ENCODE measurements at regions not wholly inside any gene's neighbourhood (a gene's known extent, or its start where the extent isn't known, plus 50 kb on each side); places are given as distances from the start of the nearest gene placed in this dataset.

GRCh38 chr9:126151031-126151685 lies 175.5 kb upstream of the MVB12B start:
- Histone ChIP-seq H3K27me3 (replicated peaks; ENCODE audit: insufficient read depth, low read depth, low read length, poor library complexity) (peaks cover 37% of the 10 kb centered on the region), H3K36me3 (ENCODE audit: insufficient read depth, low read length, poor library complexity, severe bottlenecking) (no peaks in the 10 kb centered on the region), H3K4me3 (ENCODE audit: low read depth, low read length, poor library complexity, severe bottlenecking) (no peak overlapping the region), H3K4me1 (ENCODE audit: insufficient read depth, low read length, poor library complexity, severe bottlenecking) (peaks cover 14% of the 10 kb centered on the region), H3K9me3 (ENCODE audit: low read depth, low read length, poor library complexity, severe bottlenecking) (no peaks in the 10 kb centered on the region), H3K27ac (ENCODE audit: low read depth, low read length, poor library complexity, severe bottlenecking) (no peak overlapping the region)
- DNase-seq (ENCODE audit: low spot score), result peak; percentile 67
- POLR2A ChIA-PET (ENCODE audit: low non-redundant PET), result interaction anchor here (0.9 kb wide), 1 partner anchor 41 kb away, joined by 4 read pairs; no protein-coding TSS in a partner anchor
- CTCF ChIA-PET, result no interaction called here
- BruUV-seq (replicated peaks), result no TSS peak
- intact Hi-C loops (cut with micrococcal nuclease; ENCODE audit: unreplicated experiment), result no loop called here
- no peak for TF ChIP-seq CTCF (conservative IDR thresholded peaks at IDR 0.05; ENCODE audit: low read depth, low read length)
- no peak for TF ChIP-seq EZH2 (IDR thresholded peaks at IDR 0.05; ENCODE audit: borderline replicate concordance, low read depth, low read length, poor library complexity, severe bottlenecking)

GRCh38 chr9:126151686-126152134 lies 174.9 kb upstream of the MVB12B start:
- POLR2A ChIA-PET (ENCODE audit: low non-redundant PET), result interaction anchor here (0.9 kb wide), 1 partner anchor 41 kb away, joined by 4 read pairs; no protein-coding TSS in a partner anchor
- peak; percentile 32 for DNase-seq (ENCODE audit: low spot score)
- intact Hi-C loops (cut with micrococcal nuclease; ENCODE audit: unreplicated experiment), result no loop called here
- Histone ChIP-seq H3K4me1 (ENCODE audit: insufficient read depth, low read length, poor library complexity, severe bottlenecking) (peaks cover 14% of the 10 kb centered on the region), H3K27ac (ENCODE audit: low read depth, low read length, poor library complexity, severe bottlenecking) (no peak overlapping the region), H3K4me3 (ENCODE audit: low read depth, low read length, poor library complexity, severe bottlenecking) (no peak overlapping the region), H3K36me3 (ENCODE audit: insufficient read depth, low read length, poor library complexity, severe bottlenecking) (no peaks in the 10 kb centered on the region), H3K9me3 (ENCODE audit: low read depth, low read length, poor library complexity, severe bottlenecking) (no peaks in the 10 kb centered on the region), H3K27me3 (replicated peaks; ENCODE audit: insufficient read depth, low read depth, low read length, poor library complexity) (peaks cover 31% of the 10 kb centered on the region)
- BruUV-seq (replicated peaks), result no TSS peak
- TF ChIP-seq EZH2 (IDR thresholded peaks at IDR 0.05; ENCODE audit: borderline replicate concordance, low read depth, low read length, poor library complexity, severe bottlenecking) (no peak), CTCF (conservative IDR thresholded peaks at IDR 0.05; ENCODE audit: low read depth, low read length) (no peak)
- CTCF ChIA-PET, result no interaction called here

GRCh38 chr9:126152622-126153362 lies 173.8 kb upstream of the MVB12B start:
- Histone ChIP-seq H3K4me3 (ENCODE audit: low read depth, low read length, poor library complexity, severe bottlenecking) (no peak overlapping the region), H3K27me3 (replicated peaks; ENCODE audit: insufficient read depth, low read depth, low read length, poor library complexity) (peaks cover 23% of the 10 kb centered on the region), H3K36me3 (ENCODE audit: insufficient read depth, low read length, poor library complexity, severe bottlenecking) (no peaks in the 10 kb centered on the region), H3K9me3 (ENCODE audit: low read depth, low read length, poor library complexity, severe bottlenecking) (no peaks in the 10 kb centered on the region), H3K4me1 (ENCODE audit: insufficient read depth, low read length, poor library complexity, severe bottlenecking) (peaks cover 24% of the 10 kb centered on the region), H3K27ac (ENCODE audit: low read depth, low read length, poor library complexity, severe bottlenecking) (no peak overlapping the region)
- no peak for TF ChIP-seq EZH2 (IDR thresholded peaks at IDR 0.05; ENCODE audit: borderline replicate concordance, low read depth, low read length, poor library complexity, severe bottlenecking)
- TF ChIP-seq CTCF (conservative IDR thresholded peaks at IDR 0.05; ENCODE audit: low read depth, low read length), result no peak
- intact Hi-C loops (cut with micrococcal nuclease; ENCODE audit: unreplicated experiment), result no loop called here
- CTCF ChIA-PET, result no interaction called here
- POLR2A ChIA-PET (ENCODE audit: low non-redundant PET), result no interaction called here
- no peak for DNase-seq (ENCODE audit: low spot score)
- BruUV-seq (replicated peaks), result no TSS peak
